Transverse colon (tissue), 4 donors: ENCODE measurements at regions not wholly inside any gene's neighbourhood (a gene's known extent, or its start where the extent isn't known, plus 50 kb on each side); places are given as distances from the start of the nearest gene placed in this dataset.

Source experiments
- DNase-seq: peaks from one replicate; pipeline ENCODE4 v3.0.0-alpha.2; 2019
- H3K27ac ChIP-seq, 4 donors: fragments of 200-600 bp; sonication (generic); 2 replicates each; pipeline ENCODE4 v1.5.1; 2016 to 2018; ENCODE audit warnings: inconsistent platforms in 4 of 4
- H3K27me3 ChIP-seq: fragments of 200-600 bp; sonication (generic); 2 replicates; pipeline ENCODE4 v1.5.1; 2017; ENCODE audit warnings: inconsistent platforms
- H3K36me3 ChIP-seq, 4 donors: fragments of 200-600 bp; sonication (generic); 2 replicates each; pipeline ENCODE4 v1.5.1; 2017 to 2019; ENCODE audit warnings: inconsistent platforms in 4 of 4
- H3K4me1 ChIP-seq, 4 donors: fragments of 200-600 bp; sonication (generic); 2 replicates each; pipeline ENCODE4 v1.5.1; 2017 to 2020; ENCODE audit warnings: inconsistent platforms in 4 of 4
- H3K4me3 ChIP-seq, 4 donors: fragments of 200-600 bp; sonication (generic); 1 replicate in 1 of 4; 2 replicates in 3 of 4; pipeline versions ENCODE4 v1.5.1 to v1.6.1; 2017 to 2019; ENCODE audit warnings: inconsistent platforms in 4 of 4
- H3K9me3 ChIP-seq, 2 donors: fragments of 200-600 bp; sonication (generic); 2 replicates each; pipeline ENCODE4 v1.5.1; 2017 to 2019; ENCODE audit warnings: inconsistent platforms in 2 of 2
- CTCF ChIP-seq, 5 experiments: fragments of 200-600 bp in 3 of 5; fragments of 450-650 bp in 2 of 5; sonication (generic) in 3 of 5; IDR thresholded peaks; 1 replicate in 2 of 5; 2 replicates in 3 of 5; pipeline ENCODE4 v1.5.1; 2016 to 2017; ENCODE audit warnings: antibody characterized with exemption in 5 of 5, inconsistent platforms in 3 of 5, mild to moderate bottlenecking in 2 of 5, moderate library complexity in 1 of 5
- EP300 ChIP-seq: sonication (generic); formaldehyde crosslinking; IDR thresholded peaks from one replicate; pipeline ENCODE4 v1.6.1; 2017; ENCODE audit warnings: antibody characterized with exemption, low read depth
- POLR2A ChIP-seq: fragments of 450-650 bp; IDR thresholded peaks from one replicate; pipeline ENCODE4 v1.6.1; 2016; ENCODE audit warnings: antibody characterized with exemption, mild to moderate bottlenecking, moderate library complexity
- POLR2AphosphoS5 ChIP-seq, 3 donors: sonication (generic); formaldehyde crosslinking; IDR thresholded peaks; one replicate each; pipeline ENCODE4 v1.6.1; 2016; ENCODE audit warnings: antibody characterized with exemption in 3 of 3
- WGBS, 2 donors: methylation state at CpG; one replicate each; pipeline ENCODE4 v1.1.5; 2018; ENCODE audit warnings: low coverage in 1 of 2; 5-methylcytosine and 5-hydroxymethylcytosine counted together
- in situ Hi-C, 4 donors: fragments of 200-750 bp; cut with MboI; loops; one replicate each; pipeline versions ENCODE4 v1.15.0 to v1.15.1; 2017; ENCODE audit warnings: low sequenced_read_pairs in 3 of 4, low pct_ligation_motif_present in 1 of 4, low pct_unique_long_range_greater_than_20kb in 1 of 4
- intact Hi-C: fragments of 100-400 bp; cut with DNase I; formaldehyde crosslinking; loops from one replicate; pipeline ENCODE4 v1.15.1; 2023; ENCODE audit warnings: low total_unique reads

GRCh38 chr6:168919470-168920179 lies 334.0 kb downstream of the THBS2 start:
- 31 to 60% methylated on average over 10 to 13 of the region's 13 CpGs for WGBS, 2 donors
- in situ Hi-C loops (no loop called here), intact Hi-C loops (no loop called here)
- Histone ChIP-seq H3K27me3 (no peaks in the 10 kb centered on the region), H3K4me3 (no peak overlapping the region), H3K9me3 (no peaks in the 10 kb centered on the region), H3K27ac (peak overlapping the region in 3 of 4 donors; percentile 37 to 75 (median 74)), H3K36me3 (no peaks in the 10 kb centered on the region), H3K4me1 (peaks cover 9 to 47% (median 34%) of the 10 kb centered on the region in 4 donors)
- TF ChIP-seq POLR2A: no peak
- TF ChIP-seq EP300: no peak
- no peak for TF ChIP-seq POLR2AphosphoS5 (IDR thresholded peaks at IDR 0.05)
- TF ChIP-seq CTCF (IDR thresholded peaks at IDR 0.05): no peak
- no peak for DNase-seq

GRCh38 chr6:168916576-168917211 lies 337.0 kb downstream of the THBS2 start:
- intact Hi-C loops (no loop called here), in situ Hi-C loops (no loop called here)
- Histone ChIP-seq H3K36me3 (no peaks in the 10 kb centered on the region), H3K27ac (peak overlapping the region; percentile 41 to 73 (median 62)), H3K9me3 (no peaks in the 10 kb centered on the region), H3K4me1 (peaks cover 9 to 47% (median 34%) of the 10 kb centered on the region in 4 donors), H3K4me3 (no peak overlapping the region), H3K27me3 (no peaks in the 10 kb centered on the region)
- 36 to 55% methylated on average over 6 to 11 of the region's 11 CpGs for WGBS, 2 donors
- no peak for TF ChIP-seq CTCF (IDR thresholded peaks at IDR 0.05)
- no peak for TF ChIP-seq POLR2A
- TF ChIP-seq EP300: no peak
- no peak for TF ChIP-seq POLR2AphosphoS5 (IDR thresholded peaks at IDR 0.05)
- DNase-seq: no peak

- H3K36me3 ChIP-seq: no peaks in the 10 kb centered on the region
- no peaks in the 10 kb centered on the region for H3K9me3 ChIP-seq
- H3K27ac ChIP-seq: peak overlapping the region in 3 of 4 donors; percentile 0 to 73 (median 70)
- no peak overlapping the region for H3K4me3 ChIP-seq
- intact Hi-C loops (no loop called here), in situ Hi-C loops (no loop called here)
- TF ChIP-seq POLR2A (no peak), POLR2AphosphoS5 (IDR thresholded peaks at IDR 0.05) (no peak), CTCF (IDR thresholded peaks at IDR 0.05) (no peak), EP300 (no peak)
- DNase-seq: no peak
- peaks cover 9 to 47% (median 32%) of the 10 kb centered on the region in 4 donors for H3K4me1 ChIP-seq
- no peaks in the 10 kb centered on the region for H3K27me3 ChIP-seq
- 11 to 55% methylated on average over 1 to 4 of the region's 4 CpGs for WGBS, 2 donors
These were observed 337.8 kb downstream of the THBS2 start for GRCh38 chr6:168915855-168916254.

GRCh38 chr6:168915242-168915641 lies 338.4 kb downstream of the THBS2 start:
- peaks cover 9 to 41% (median 30%) of the 10 kb centered on the region in 4 donors for H3K4me1 ChIP-seq
- in situ Hi-C loops (no loop called here), intact Hi-C loops (no loop called here)
- peak overlapping the region in 3 of 4 donors; percentile 0 to 73 (median 70) for H3K27ac ChIP-seq
- TF ChIP-seq CTCF (IDR thresholded peaks at IDR 0.05): no peak
- TF ChIP-seq POLR2A: no peak
- no peak for TF ChIP-seq EP300
- TF ChIP-seq POLR2AphosphoS5 (IDR thresholded peaks at IDR 0.05): no peak
- no peak for DNase-seq
- H3K9me3 ChIP-seq: no peaks in the 10 kb centered on the region
- H3K27me3 ChIP-seq: no peaks in the 10 kb centered on the region
- WGBS, 2 donors: 53 to 73% methylated on average over 3 to 6 of the region's 6 CpGs
- H3K36me3 ChIP-seq: no peaks in the 10 kb centered on the region
- no peak overlapping the region for H3K4me3 ChIP-seq
